NT2/D1 (cell line): ENCODE measurements at regions not wholly inside any gene's neighbourhood (a gene's known extent, or its start where the extent isn't known, plus 50 kb on each side); places are given as distances from the start of the nearest gene placed in this dataset.
A peak's percentile ranks its signal among the peaks of the same experiment; 100 is the strongest.

Experiments used
- DNase-seq: peaks from one replicate; pipeline ENCODE4 v3.0.0-alpha.2; 2011; ENCODE audit warnings: low read depth, low spot score
- H3K27me3 ChIP-seq: 2 replicates; pipeline ENCODE4 v1.6.0; 2011; ENCODE audit warnings: mild to moderate bottlenecking; ENCODE audit not compliant: insufficient read length, insufficient read depth
- H3K36me3 ChIP-seq: 2 replicates; pipeline ENCODE4 v1.6.1; 2011; ENCODE audit warnings: mild to moderate bottlenecking, low read length, mixed read lengths; ENCODE audit not compliant: insufficient read depth, insufficient read length
- H3K4me1 ChIP-seq: 2 replicates; pipeline ENCODE4 v1.5.1; 2011; ENCODE audit not compliant: insufficient read depth, insufficient read length
- H3K4me3 ChIP-seq: 2 replicates; pipeline ENCODE4 v1.5.1; 2011; ENCODE audit warnings: low read depth; ENCODE audit not compliant: insufficient read length
- H3K9ac ChIP-seq: 2 replicates; pipeline ENCODE4 v1.6.0; 2011; ENCODE audit warnings: low read depth; ENCODE audit not compliant: insufficient read length
- H3K9me3 ChIP-seq: 2 replicates; pipeline ENCODE4 v1.5.1; 2011; ENCODE audit warnings: mild to moderate bottlenecking, low read length; ENCODE audit not compliant: insufficient read depth
- SUZ12 ChIP-seq: IDR thresholded peaks from 2 replicates; pipeline ENCODE4 v1.6.1; 2011; ENCODE audit not compliant: insufficient read length, insufficient read depth; ENCODE audit errors: extremely low read depth
- YY1 ChIP-seq: IDR thresholded peaks from 2 replicates; pipeline ENCODE4 v1.6.1; 2011; ENCODE audit not compliant: insufficient read length, insufficient read depth
- ZNF274 ChIP-seq: IDR thresholded peaks from 2 replicates; pipeline ENCODE4 v1.6.1; 2011; ENCODE audit warnings: mild to moderate bottlenecking, low read depth, low read length

GRCh38 chr5:54725391-54726280, 208.1 kb downstream of the SNX18 start:
- Histone ChIP-seq H3K9ac (no peak overlapping the region), H3K9me3 (no peaks in the 10 kb centered on the region), H3K27me3 (no peaks in the 10 kb centered on the region), H3K4me1 (no peaks in the 10 kb centered on the region), H3K4me3 (no peak overlapping the region), H3K36me3 (no peaks in the 10 kb centered on the region)
- TF ChIP-seq ZNF274: no peak
- no peak for TF ChIP-seq SUZ12
- TF ChIP-seq YY1: no peak
- no peak for DNase-seq

- Histone ChIP-seq H3K4me3 (no peak overlapping the region), H3K27me3 (no peaks in the 10 kb centered on the region), H3K9ac (no peak overlapping the region), H3K9me3 (no peaks in the 10 kb centered on the region), H3K4me1 (no peaks in the 10 kb centered on the region), H3K36me3 (no peaks in the 10 kb centered on the region)
- no peak for TF ChIP-seq SUZ12
- no peak for TF ChIP-seq YY1
- TF ChIP-seq ZNF274: no peak
- no peak for DNase-seq
These were observed 205.4 kb downstream of the SNX18 start for GRCh38 chr5:54722846-54723433.

GRCh38 chr5:54721951-54722654, 204.5 kb downstream of the SNX18 start:
- H3K36me3 ChIP-seq: no peaks in the 10 kb centered on the region
- TF ChIP-seq YY1: no peak
- TF ChIP-seq SUZ12: no peak
- TF ChIP-seq ZNF274: no peak
- no peaks in the 10 kb centered on the region for H3K27me3 ChIP-seq
- no peak for DNase-seq
- no peaks in the 10 kb centered on the region for H3K4me1 ChIP-seq
- no peaks in the 10 kb centered on the region for H3K9me3 ChIP-seq
- H3K4me3 ChIP-seq: no peak overlapping the region
- no peak overlapping the region for H3K9ac ChIP-seq

GRCh38 chr5:54721116-54721515, 203.6 kb downstream of the SNX18 start:
- Histone ChIP-seq H3K4me1 (no peaks in the 10 kb centered on the region), H3K9me3 (no peaks in the 10 kb centered on the region; the same call in 1 of the 2 replicates), H3K4me3 (no peak overlapping the region), H3K9ac (no peak overlapping the region), H3K27me3 (no peaks in the 10 kb centered on the region), H3K36me3 (no peaks in the 10 kb centered on the region)
- TF ChIP-seq ZNF274: no peak
- no peak for TF ChIP-seq SUZ12
- TF ChIP-seq YY1: no peak
- DNase-seq: no peak

- H3K9ac ChIP-seq: no peak overlapping the region
- no peak for DNase-seq
- H3K4me3 ChIP-seq: no peak overlapping the region
- no peaks in the 10 kb centered on the region for H3K36me3 ChIP-seq
- no peaks in the 10 kb centered on the region for H3K4me1 ChIP-seq
- H3K27me3 ChIP-seq: no peaks in the 10 kb centered on the region
- TF ChIP-seq YY1 (no peak), ZNF274 (no peak), SUZ12 (no peak)
- no peaks in the 10 kb centered on the region; the same call in 1 of the 2 replicates for H3K9me3 ChIP-seq
These were observed 202.8 kb downstream of the SNX18 start for GRCh38 chr5:54720341-54720740.

GRCh38 chr5:54719384-54720283, 202.1 kb downstream of the SNX18 start:
- no peak overlapping the region for H3K4me3 ChIP-seq
- H3K9ac ChIP-seq: no peak overlapping the region
- H3K36me3 ChIP-seq: no peaks in the 10 kb centered on the region
- TF ChIP-seq YY1 (no peak), ZNF274 (no peak), SUZ12 (no peak)
- H3K4me1 ChIP-seq: no peaks in the 10 kb centered on the region
- peak; percentile 50 for DNase-seq
- H3K27me3 ChIP-seq: no peaks in the 10 kb centered on the region
- no peaks in the 10 kb centered on the region; the same call in 1 of the 2 replicates for H3K9me3 ChIP-seq
